ENCODE measurements at regions not wholly inside any gene's neighbourhood (a gene's known extent, or its start where the extent isn't known, plus 50 kb on each side); places are given as distances from the start of the nearest gene placed in this dataset.

- DNase-seq: peak; percentile 54
Measured at GRCh38 chr7:46705386-46706255, 784.5 kb upstream of the IGFBP3 start.

- no peak for DNase-seq
Measured at GRCh38 chr7:46696741-46697140, 775.7 kb upstream of the IGFBP3 start.

GRCh38 chr7:46695051-46695708, 774.1 kb upstream of the IGFBP3 start:
- DNase-seq: no peak

GRCh38 chr7:46694058-46694457, 773.0 kb upstream of the IGFBP3 start:
- no peak for DNase-seq

GRCh38 chr7:46687203-46687602, 766.1 kb upstream of the IGFBP3 start:
- DNase-seq: no peak

- no peak for DNase-seq
Measured at GRCh38 chr7:46685051-46685450, 764.0 kb upstream of the IGFBP3 start.

- no peak for DNase-seq
Measured at GRCh38 chr7:46682836-46683624, 762.0 kb upstream of the IGFBP3 start.

GRCh38 chr7:46681865-46682503, 760.9 kb upstream of the IGFBP3 start:
- DNase-seq: no peak

- peak; percentile 32 for DNase-seq
Measured at GRCh38 chr7:46680147-46680546, 759.1 kb upstream of the IGFBP3 start.

GRCh38 chr7:46679671-46680070, 758.6 kb upstream of the IGFBP3 start:
- DNase-seq: peak; percentile 26

GRCh38 chr7:46678421-46678820, 757.3 kb upstream of the IGFBP3 start:
- no peak for DNase-seq

- no peak for DNase-seq
Measured at GRCh38 chr7:46675456-46675855, 754.4 kb upstream of the IGFBP3 start.

GRCh38 chr7:46672861-46673260, 751.8 kb upstream of the IGFBP3 start:
- no peak for DNase-seq

GRCh38 chr7:46671108-46671769, 750.2 kb upstream of the IGFBP3 start:
- DNase-seq: no peak

GRCh38 chr7:46669028-46669427, 748.0 kb upstream of the IGFBP3 start:
- DNase-seq: no peak

GRCh38 chr7:46664453-46664852, 743.4 kb upstream of the IGFBP3 start:
- DNase-seq: no peak

GRCh38 chr7:46663025-46663424, 742.0 kb upstream of the IGFBP3 start:
- DNase-seq: no peak

- DNase-seq: no peak
Measured at GRCh38 chr7:46661431-46661830, 740.4 kb upstream of the IGFBP3 start.

GRCh38 chr7:46660402-46660980, 739.4 kb upstream of the IGFBP3 start:
- DNase-seq: peak; percentile 75

- DNase-seq: peak; percentile 13
Measured at GRCh38 chr7:46658281-46658680, 737.2 kb upstream of the IGFBP3 start.

- DNase-seq: peak; percentile 87
Measured at GRCh38 chr7:46654546-46655443, 733.7 kb upstream of the IGFBP3 start.

All from kidney glomerular epithelial cell (primary cell).